Stimulated activated CD8-positive, alpha-beta memory T cell treated with anti-CD3 and anti-CD28 coated beads, Interleukin-4, amount 100 ng/mL, for 4 hours (primary cell): ENCODE measurements at regions not wholly inside any gene's neighbourhood (a gene's known extent, or its start where the extent isn't known, plus 50 kb on each side); places are given as distances from the start of the nearest gene placed in this dataset.

Experiments used
- DNase-seq, 2 donors: peaks; one replicate each; pipeline ENCODE4 v3.0.0-alpha.2; 2020; ENCODE audit warnings: low read depth in 2 of 2, low spot score in 1 of 2

DNA sequence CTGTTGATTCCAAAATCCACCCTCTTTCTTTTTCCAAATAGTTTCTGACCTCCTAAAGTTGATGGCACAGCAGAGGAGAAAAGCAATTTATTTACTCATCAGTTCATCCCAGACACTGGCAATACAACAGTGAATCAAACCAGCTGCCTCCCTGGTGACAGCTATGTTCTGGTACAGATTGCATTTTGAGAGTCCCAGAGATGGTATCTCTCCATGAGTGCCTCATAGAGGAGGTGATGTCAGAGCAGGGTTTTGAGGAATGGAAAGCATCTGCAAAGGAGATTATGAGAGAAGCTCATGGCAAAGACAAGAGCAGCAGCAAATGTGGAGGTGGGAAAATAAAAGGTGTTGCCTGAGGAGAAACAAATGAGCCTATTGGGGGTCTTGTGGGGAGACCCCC, 377.2 kb downstream of the MN1 start:
- DNase-seq: no peak

DNA sequence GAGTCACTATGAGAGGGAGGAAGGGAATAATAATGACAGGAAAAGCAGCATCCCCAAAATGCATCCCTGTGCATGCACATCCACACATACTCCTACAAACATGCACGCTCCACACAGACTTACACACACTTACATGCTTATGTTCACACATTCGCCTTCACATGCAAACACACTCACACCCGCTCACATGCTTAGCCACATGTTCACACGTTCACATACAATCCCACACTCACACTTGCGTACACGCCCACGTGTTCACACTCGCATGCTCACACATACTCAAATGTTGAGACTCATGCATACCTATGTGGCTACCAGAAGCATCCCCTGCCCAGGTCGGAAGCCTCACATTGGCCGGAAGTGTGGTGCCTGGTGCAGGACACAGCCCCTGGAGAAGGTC, 372.1 kb downstream of the MN1 start:
- no peak for DNase-seq

DNA sequence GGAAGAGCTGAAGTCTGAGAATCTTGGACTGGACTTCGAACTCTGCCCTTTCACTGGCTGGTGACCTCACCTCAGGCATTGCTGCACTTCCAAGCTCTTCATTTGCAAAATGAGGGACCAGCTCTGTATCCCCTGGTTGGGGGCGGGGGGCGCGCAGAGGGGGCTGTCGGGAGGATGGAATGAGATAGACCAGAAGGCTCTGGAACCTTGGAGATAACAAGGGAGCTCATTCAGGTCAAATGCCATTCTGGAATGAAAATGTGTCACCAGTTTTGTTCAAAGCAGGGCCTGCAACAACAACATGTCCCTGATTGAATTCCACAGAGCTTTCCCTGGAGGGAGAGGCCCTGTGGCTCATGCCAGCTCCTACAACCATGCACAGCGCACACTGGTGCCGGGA, 370.5 kb downstream of the MN1 start:
- no peak for DNase-seq

DNA sequence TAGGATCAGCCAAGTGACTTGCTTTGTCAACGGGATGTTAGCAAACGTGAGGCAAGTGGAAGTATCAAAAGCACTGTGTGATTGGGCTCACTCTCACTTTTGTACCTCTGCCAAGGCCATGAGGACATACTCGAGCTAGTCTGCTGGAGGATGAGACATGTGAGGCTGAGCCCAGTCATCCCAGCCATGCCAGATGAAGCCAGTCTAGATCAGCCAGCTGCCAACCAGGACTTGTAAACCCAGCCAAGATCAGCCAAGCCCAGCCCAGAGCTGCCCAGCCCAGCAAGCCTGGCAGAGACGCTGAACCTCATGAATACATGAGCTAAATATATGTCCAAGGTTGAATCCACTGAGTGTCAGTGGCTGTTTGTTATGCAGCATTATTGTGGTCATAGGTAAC, 369.7 kb downstream of the MN1 start:
- no peak for DNase-seq

DNA sequence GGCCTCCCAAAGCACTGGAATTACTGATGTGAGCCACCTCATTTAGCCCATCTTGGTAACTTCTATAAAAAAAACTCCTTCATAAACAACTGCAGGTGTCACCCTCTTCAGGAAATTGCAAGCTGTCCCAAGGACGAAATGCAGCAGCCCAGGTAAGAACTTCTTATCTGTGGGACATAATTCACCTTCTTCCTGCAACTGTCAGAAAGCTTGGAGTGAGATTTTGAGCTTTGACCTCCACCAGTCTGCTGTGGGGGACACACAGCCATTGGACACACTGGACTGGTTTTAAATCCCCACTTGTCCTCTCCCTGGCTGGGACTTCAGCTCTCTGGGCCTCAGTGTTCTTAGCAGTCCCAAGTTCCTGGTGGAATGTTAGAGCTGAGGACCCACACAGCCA, 368.5 kb downstream of the MN1 start:
- DNase-seq: no peak

DNA sequence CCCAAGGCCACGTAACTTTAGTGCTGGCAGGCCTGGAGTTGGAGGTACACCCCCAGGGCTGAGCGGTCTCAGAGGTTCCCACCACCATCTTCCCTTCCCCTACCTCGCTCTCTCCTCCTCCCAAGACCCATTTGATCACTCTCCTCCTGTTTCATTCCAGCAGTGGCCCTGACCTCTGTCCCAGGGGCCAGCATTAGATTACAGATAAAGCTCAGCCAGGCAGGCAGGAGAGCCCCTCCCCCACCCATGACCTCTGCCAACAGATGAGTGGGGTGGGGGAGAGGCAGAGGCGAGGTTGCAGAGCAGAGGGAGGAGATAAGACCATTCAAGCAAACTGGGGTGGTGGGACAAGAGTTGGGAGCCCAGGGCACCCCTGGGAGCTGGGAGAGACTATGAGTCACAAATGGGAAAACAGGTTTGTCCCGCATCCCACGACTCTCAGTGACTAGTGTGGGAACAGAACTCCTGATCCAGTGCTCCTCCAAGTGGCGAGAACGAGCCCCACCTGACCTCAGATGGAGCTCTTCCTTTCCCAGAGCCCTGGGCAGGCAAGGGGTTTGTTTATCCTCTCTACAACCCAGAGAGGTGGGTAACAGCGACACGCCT, 367.9 kb downstream of the MN1 start:
- DNase-seq: no peak

DNA sequence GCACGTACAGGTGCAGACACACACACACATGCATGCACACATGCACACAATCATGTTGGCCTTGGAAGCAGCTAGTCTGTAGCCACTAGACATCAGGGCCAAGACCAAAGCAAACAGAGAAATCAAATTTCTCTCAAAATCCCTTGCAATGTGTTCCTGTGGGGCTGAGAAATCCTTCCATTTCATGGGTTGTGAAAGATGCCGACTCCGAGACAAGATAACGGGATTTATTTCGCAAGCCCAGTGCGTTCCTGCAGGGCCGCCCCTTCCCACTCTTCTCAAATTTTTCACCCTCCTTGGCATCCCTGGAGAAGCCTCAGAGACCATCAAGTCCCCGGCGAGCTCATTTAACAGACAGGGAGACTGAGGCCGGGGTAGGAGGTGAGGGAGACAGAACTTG, 366.7 kb downstream of the MN1 start:
- DNase-seq: no peak

DNA sequence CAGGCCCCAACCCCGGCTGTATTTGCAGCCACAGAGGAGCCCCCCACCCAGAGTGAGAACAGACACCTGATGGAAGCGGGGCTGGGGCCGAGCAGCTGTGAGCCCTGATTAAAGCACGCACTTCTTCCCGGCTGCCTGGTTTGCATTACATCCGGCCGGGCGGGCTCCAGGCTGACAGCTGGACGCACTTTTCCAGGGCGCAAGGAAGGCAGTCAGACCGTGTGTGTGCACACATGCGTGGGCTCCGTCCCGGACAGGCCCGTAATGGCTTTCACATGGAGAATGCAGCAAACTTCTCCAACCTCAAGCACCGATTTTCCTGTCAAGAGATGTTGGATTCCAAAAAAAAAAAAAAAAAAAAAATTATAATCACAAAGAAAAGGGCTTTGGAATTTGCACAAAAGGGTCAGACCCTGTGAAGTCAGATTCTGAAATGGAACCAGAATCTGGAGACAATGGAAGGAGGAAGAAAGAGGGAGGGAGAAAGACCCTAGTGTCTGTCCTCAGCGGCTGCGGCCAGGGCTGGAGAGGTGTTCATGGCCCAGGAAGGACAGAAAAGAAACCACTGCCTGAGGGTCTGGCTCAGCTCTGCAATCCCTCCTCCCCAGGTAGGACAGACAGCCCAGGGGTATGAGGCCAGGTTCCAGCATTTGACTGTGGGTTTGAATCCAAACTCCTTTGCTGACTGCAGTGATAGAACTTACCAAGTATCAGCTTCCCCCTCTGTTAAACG, 365.5 kb downstream of the MN1 start:
- no peak for DNase-seq

DNA sequence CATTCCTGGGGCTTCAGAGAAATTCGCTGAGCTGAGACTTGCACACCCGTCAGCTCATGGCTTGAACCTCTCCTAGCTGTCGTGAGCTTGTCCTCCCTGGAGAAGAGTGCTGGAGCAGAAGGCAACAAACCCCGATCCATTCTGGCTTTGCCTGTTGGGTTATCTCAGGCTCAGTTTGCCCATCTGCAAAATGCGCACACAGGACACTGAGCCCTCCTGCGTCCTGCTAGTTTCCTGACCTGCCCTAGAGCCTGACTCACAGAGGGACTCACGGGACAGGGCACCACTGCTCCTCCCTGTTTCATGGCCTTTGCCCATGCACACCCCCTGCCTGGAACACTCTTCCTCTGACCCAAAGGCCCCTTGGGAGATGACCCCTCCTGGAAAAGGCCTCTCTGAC, 365.0 kb downstream of the MN1 start:
- no peak for DNase-seq

DNA sequence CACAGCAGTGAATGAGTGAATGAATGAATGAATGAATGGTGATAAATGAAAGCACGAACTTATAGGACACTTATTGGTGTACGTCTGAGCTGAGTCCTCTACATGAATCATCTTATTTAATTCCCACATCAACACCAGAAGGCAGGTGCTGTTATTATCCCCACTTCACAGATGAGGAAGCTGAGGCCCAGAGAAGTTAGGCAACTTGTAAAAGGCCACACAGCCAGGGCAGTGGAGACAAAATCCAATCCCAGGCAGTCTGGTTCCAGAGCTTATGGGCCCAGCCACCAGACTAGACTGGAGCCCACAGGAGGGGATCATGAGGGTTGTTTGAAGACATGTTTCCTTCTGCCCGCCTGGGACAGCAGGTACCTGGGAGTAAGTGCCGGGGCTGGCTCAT, 364.0 kb downstream of the MN1 start:
- DNase-seq: no peak

DNA sequence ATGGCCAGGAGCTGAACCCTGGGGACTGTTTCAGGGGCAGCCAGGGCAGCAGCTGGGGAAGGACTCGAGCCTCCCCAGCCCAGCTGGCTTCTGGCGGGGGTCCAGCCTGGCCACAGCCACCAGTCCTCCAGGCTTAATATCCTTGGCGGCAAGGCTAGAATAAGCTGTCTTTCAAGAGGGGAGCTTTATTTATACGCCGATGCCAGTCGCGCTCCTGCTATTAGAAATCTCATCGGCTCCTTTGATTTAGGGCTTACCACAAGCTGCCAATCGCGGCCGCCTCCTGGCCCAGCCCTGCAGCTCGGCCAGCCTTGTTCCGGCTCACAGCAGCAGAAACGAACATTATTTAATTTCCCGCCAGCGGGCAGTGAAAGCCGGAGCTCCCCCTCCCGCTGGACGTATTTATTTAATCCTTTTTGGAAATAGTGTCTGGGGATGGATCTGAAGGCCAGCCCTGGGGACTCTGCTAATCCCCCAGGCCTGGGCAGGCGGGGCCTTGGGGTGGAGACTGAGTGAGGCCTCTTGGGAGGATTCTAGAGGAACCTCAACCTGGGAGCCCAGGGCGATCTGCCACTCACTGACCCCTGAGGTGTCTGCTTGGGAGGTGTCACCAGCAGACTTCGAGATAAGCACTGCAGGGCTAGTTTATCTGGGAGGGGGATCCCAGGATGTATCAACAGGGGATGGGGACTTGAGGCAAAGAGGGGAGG, 363.1 kb downstream of the MN1 start:
- no peak for DNase-seq

DNA sequence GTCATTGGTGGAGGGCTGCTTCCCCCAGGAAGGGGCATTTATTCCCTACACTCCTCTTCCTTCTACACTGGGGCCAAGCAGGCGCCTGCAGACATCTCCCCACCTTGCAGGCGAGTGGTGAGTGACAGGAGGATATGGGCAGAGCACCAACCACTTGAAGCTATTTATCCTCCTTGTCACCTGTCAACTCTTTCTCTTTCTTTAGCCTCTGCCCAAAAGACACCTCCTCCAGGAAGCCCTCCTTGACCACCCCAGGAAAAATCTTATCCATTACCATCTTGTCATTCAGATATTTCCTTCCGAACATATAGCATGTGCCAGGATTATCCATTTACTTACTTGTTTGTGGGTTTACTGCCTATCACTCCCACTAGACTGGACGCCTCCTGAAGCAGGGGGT, 362.4 kb downstream of the MN1 start:
- no peak for DNase-seq

DNA sequence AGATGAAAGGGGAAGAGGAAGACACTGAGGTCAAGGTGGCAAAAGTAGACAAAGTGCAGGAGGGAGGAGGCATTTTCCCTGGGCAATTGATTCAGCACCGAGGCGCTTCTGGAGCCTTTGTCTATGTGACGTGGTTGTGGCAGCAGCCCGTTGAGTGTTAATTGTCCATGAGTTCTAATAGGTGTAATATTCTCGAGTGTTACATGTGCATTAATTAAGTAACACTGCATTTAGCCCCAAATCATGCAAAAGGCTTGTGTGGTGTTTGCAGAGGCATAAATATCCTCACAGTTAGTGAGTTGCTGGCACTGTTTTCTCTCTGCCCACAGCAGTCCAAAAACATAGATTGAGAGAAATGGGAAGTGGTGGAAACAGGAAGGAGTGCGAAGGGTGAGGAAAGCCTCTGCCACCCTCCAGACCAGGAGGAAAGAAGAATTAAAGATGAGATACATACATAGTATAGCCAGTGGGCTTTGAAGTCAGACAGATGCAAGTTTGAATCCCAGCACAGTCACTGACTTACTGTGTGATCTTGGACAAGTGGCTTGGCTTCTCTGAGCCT, 361.2 kb downstream of the MN1 start:
- no peak for DNase-seq

DNA sequence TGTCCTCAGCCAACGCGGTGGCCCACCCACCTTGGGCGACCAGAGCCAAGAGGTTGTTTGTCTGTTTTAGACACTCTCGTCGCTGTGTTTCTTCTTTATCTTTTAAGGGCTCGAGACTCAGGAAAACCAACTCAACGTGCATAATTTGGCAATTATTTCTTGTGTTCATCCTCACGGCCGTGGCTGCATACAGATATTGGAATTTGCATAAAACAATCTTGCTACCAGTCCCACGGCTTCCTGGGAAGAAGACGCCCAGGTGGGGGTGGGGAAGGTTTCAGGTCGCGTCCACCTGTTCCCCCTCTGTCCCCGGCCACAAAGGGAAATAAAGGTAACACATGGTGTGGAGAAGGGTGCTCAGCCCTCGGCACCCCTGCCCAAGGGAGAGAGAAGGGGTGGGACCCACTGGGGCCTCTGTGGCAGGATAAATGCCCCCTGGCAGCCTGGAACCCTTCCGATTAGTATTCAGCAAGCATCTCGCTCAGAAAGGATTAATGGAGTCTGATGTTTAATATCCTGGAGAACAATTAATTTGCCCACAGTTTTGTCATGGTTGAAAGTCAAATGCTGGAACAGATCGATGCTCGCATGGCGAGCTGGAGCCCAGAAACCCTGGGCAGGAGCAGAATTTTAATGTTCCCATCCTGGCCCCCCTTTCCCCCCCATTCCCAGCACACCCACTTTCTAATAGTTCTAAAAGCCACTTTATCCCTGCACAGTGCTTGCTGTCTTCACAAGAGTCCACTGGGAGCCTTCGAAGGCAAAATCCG, 359.7 kb downstream of the MN1 start:
- no peak for DNase-seq

DNA sequence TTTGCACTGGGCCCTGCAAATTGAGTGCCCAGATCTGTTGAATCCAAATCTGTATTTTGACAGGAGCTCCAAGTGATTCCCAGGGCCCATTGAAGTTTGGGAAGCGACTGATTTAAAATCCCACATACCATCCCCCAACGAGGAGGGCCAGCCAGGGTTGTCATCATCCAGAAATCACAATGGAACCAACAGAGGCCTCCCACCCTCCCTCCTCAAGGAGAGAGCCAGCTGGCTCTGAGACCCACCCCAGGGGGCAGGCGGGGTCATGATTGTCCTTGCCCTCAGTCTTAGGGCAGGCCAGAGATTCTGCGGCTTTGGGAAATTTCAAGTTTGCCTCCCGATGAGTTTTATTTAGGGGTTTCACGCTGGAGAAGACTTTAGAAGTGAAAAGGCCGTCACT, 358.2 kb downstream of the MN1 start:
- no peak for DNase-seq

DNA sequence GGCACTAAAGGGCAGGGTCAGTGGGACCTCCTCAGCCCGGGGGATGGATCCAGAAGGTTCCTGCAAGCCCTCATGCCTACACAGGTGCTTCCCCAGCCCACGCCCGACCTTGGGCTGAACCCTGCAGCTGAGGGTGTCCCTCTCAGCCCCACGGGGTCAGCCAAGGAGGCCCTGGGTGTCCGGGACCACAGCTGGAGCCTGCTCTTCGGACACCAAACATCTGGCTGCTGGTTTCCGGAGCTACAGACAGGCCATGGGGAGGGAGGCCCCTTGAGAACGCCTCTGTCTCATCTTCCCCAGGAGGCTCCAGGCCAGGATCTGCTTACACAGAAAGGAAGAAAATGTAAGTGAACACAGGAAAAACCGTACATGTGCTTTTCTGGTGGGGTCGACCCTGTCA, 355.7 kb downstream of the MN1 start:
- no peak for DNase-seq

DNA sequence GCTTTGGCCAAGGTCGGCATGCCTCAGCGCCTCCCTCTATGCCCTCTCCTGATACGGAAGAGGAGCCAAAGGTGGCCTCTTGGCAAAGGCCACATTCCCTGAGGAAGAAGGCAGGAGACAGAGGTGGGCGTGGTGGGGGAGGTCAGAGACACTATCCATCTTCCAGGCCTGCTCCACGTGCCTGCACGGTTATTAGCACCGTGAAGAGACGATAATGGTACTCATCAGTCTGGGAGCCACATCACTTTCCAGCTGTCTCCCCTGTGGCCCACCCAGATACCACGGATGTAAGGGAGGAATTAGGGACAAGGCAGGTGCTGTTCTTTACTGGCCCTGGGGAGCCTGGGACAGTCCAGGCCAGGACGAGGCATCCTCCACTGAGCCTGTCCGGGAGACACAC, 354.3 kb downstream of the MN1 start:
- no peak for DNase-seq

DNA sequence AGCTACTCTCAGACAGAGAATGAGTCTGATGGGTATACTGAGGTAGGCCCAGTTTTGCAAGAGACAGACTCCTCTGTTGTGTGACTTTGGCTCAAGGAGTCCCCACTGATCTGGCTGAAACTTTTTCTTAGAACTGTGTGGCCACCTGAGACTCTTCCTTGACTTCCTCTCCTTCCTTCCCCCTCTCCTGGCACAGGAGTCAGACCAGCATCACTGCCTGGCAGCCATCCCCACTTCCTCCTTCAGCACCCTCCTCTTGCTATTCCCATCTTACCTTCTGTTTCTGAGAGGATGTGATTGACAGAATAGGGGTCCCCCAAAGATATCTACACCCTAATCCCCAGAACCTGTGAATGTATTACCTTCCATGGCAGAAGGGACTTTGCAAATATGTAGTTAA, 351.1 kb downstream of the MN1 start:
- no peak for DNase-seq

DNA sequence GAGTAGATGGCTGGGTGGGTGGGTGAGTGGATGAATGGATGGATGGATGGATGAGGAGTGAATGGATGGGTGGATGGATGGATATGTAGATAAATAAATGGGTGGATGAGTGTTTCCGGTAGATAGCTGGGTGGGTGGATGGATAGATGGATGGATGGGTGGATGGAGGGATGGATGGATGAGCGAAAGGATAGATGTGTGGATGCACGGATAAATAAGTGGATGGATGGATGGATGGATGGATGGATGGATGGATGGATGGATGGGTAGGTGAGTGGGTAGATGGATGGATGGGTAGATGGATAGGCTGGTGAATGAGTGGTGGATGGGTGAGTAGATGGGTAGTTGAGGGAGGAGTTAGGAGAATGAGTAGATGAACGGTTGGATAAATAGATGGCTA, 349.3 kb downstream of the MN1 start:
- no peak for DNase-seq

DNA sequence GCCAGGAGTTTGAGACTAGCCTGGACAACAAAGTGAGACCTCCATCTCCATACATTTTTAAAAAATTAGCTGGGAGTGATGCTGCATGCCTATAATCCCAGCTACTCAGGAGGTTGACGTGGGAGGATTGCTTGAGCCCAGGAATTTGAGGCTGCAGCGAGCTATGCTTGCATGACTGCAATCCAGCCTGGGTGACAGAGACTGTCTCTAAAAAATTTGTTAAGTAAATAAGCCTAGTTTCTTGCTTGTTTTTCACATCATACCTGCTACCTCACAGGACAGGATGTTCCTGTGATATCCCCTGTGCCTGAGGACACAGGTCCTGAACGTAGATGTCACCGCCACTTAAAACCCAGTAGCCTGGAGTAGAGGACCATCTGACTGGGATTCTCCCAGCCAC, 348.6 kb downstream of the MN1 start:
- DNase-seq: no peak

DNA sequence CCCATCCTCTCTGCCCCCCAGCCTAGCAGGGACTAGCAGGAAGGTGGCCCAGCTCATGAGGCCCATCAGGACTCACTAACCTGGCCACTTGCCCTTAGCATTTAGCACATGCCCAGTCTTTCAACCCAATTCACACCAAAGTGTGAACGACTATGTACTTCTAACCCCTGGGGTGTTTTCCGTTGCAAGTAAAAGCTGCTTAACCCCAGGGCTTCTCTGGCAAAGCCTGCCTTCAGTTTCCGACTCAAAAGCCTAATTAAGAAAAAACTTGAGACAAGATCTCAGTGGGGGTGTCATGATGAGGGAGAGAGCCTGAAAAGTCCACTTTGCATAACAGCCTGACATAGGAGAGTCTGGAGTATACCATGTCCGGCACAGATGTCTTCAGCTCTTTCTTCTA, 347.8 kb downstream of the MN1 start:
- no peak for DNase-seq
